GM18505 (cell line): ENCODE measurements at regions not wholly inside any gene's neighbourhood (a gene's known extent, or its start where the extent isn't known, plus 50 kb on each side); places are given as distances from the start of the nearest gene placed in this dataset.

Experiments
- ATAC-seq: cut with Tn5 transposase; IDR thresholded peaks from one replicate; pipeline ENCODE4 v1.9.1; 2021; ENCODE audit not compliant: unreplicated experiment
- POLR2A ChIP-seq: IDR thresholded peaks from 4 replicates; pipeline ENCODE4 v1.6.1; 2011; ENCODE audit warnings: borderline replicate concordance; ENCODE audit not compliant: insufficient read depth, insufficient read length; ENCODE audit errors: extremely low read depth

GRCh38 chr5:87774804-87775203, 362.1 kb upstream of the CCNH start:
- no peak for TF ChIP-seq POLR2A
- no peak for ATAC-seq

- no peak for ATAC-seq
- no peak for TF ChIP-seq POLR2A
Measured at GRCh38 chr5:87770601-87771121, 357.9 kb upstream of the CCNH start.

GRCh38 chr5:87770016-87770570, 357.4 kb upstream of the CCNH start:
- no peak for TF ChIP-seq POLR2A
- ATAC-seq = no peak

- ATAC-seq = no peak
- no peak for TF ChIP-seq POLR2A
Measured at GRCh38 chr5:87769157-87769556, 356.4 kb upstream of the CCNH start.

GRCh38 chr5:87768190-87768589, 355.5 kb upstream of the CCNH start:
- no peak for TF ChIP-seq POLR2A
- ATAC-seq = no peak

GRCh38 chr5:87765009-87765408, 352.3 kb upstream of the CCNH start:
- ATAC-seq = no peak
- TF ChIP-seq POLR2A = no peak

- TF ChIP-seq POLR2A = no peak
- no peak for ATAC-seq
Measured at GRCh38 chr5:87762631-87763030, 349.9 kb upstream of the CCNH start.

- TF ChIP-seq POLR2A = no peak
- ATAC-seq = no peak
Measured at GRCh38 chr5:87756951-87757350, 344.2 kb upstream of the CCNH start.

- ATAC-seq = no peak
Measured at GRCh38 chr5:87755360-87755759, 342.6 kb upstream of the CCNH start.

GRCh38 chr5:87754009-87754757, 341.5 kb upstream of the CCNH start:
- no peak for ATAC-seq
- TF ChIP-seq POLR2A = no peak

More at GRCh38 chr5:87755360-87755759, 342.6 kb upstream of the CCNH start:
- TF ChIP-seq POLR2A = no peak

- TF ChIP-seq POLR2A = no peak
Measured at GRCh38 chr5:87752362-87752761, 339.6 kb upstream of the CCNH start.

GRCh38 chr5:87751824-87752223, 339.1 kb upstream of the CCNH start:
- no peak for ATAC-seq
- no peak for TF ChIP-seq POLR2A

More at GRCh38 chr5:87752362-87752761, 339.6 kb upstream of the CCNH start:
- ATAC-seq = no peak

GRCh38 chr5:87746891-87747377, 334.2 kb upstream of the CCNH start:
- ATAC-seq = no peak
- TF ChIP-seq POLR2A = no peak

- no peak for TF ChIP-seq POLR2A
- no peak for ATAC-seq
Measured at GRCh38 chr5:87746341-87746740, 333.6 kb upstream of the CCNH start.
